ENCODE measurements at regions not wholly inside any gene's neighbourhood (a gene's known extent, or its start where the extent isn't known, plus 50 kb on each side); places are given as distances from the start of the nearest gene placed in this dataset.
"Not testable (repeated sequence)": the region's sequence is repeated elsewhere in the genome, so short reads cannot be mapped to it uniquely, and the experiment has no call there.

DNA sequence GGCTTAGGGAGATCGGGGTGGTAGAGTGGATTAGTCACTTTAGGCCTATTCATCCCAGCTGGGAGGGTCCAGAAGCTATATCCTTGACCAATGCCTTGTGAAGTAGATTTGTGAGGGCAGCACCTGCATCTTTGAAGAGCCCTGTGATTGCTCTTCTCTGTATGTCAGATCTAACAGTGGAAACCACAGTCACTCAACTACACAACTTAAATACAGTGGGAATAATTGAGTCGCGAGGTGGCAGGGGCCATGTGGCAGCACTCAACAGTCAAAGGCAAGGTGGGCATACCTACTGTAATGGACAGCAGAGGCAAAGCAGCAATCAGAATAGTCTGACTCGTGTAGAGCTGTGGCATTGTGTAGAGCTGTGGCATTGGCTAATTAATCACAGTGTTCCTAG lies 202.1 kb upstream of the KIF2A start:
- DNase-seq (ENCODE audit: low spot score): not testable (repeated sequence)

GRCh38 chr5:62111428-62111827 lies 194.6 kb upstream of the KIF2A start:
- DNase-seq (ENCODE audit: low spot score): no peak

GRCh38 chr5:62112689-62113228 lies 193.2 kb upstream of the KIF2A start:
- no peak for DNase-seq (ENCODE audit: low spot score)

DNA sequence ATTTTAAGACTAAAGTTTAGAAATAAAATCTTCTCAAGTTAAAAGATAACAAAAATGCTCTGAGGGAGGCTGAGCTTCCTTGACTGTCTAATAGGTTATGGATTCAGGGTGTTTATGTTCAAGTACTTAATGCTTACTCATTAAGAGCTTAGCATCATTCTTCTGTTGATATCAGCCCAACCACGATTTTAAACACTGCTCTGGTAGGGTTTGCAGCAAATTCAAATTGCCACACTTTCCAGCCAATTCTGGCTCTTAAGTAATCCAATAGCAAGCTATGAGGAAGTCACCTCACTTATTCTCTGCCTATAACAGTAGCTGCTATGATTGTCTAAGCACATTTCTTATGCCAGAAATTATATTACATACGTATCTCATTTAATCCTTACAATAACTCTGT lies 191.0 kb upstream of the KIF2A start:
- DNase-seq (ENCODE audit: low spot score): no peak

GRCh38 chr5:62124266-62124665 lies 181.7 kb upstream of the KIF2A start:
- DNase-seq (ENCODE audit: low spot score): no peak

DNA sequence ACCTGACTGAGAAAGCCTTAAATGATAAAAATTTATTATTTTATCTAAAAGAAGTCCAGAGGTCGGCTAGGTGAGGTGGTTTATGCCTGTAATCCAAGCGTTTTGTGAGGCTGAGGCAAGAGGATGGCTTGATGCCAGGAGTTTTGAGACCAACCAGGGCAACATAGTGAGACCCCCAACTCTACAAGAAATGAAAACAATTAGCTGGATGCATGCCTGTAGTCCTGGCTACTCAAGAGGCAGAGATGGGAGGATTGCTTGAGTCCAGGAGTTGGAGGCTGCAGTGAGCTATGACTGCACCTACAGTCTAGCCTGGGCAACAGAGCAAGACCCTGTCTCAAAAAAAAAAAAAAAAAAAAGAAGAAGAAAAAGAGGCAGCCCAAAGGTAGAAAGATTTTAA lies 179.9 kb upstream of the KIF2A start:
- DNase-seq (ENCODE audit: low spot score): no peak

- no peak for DNase-seq (ENCODE audit: low spot score)
These were observed 178.8 kb upstream of the KIF2A start for GRCh38 chr5:62127098-62127736.

DNA sequence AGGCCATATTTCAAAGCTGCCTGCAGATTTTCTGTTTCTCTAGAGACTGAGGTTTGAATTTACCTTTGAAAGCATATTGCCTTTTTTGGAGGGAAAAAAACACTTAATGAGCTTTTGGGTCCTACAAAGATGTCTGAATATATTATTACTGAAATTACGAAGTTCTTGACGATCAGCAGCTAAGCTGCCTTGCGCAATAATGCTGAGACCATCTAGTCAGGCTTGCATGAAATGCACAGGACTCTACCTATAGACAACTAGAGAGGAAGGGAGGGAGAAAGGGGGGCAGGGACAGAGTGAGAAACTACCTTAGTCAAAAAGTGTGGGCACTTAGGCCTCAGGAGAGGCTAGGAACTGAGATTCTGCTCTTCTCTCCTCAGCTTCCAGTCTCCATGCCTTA lies 175.9 kb upstream of the KIF2A start:
- DNase-seq (ENCODE audit: low spot score): no peak

- no peak for DNase-seq (ENCODE audit: low spot score)
These were observed 173.7 kb upstream of the KIF2A start for GRCh38 chr5:62132276-62132675.

GRCh38 chr5:62133426-62133825 lies 172.6 kb upstream of the KIF2A start:
- DNase-seq (ENCODE audit: low spot score): no peak

GRCh38 chr5:62134811-62135210 lies 171.2 kb upstream of the KIF2A start:
- no peak for DNase-seq (ENCODE audit: low spot score)

DNA sequence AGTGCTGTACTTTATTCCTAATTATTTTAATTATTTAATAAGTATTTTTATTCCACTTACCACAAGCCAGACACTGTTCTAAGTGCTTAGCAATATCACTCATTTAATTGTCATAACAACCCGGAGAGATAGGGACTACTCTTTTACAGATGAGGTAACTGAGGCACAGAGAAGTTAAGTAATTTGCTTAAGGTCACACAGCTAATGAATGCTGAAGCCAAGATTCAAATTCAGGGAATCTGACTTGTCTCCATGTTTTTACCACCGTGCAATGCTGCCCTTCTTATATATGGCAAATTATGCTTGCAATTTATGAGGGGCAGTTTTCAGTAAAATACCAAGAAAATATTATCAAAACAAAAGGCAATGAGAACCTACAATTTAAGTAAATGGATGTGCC lies 168.4 kb upstream of the KIF2A start:
- no peak for DNase-seq (ENCODE audit: low spot score)

DNA sequence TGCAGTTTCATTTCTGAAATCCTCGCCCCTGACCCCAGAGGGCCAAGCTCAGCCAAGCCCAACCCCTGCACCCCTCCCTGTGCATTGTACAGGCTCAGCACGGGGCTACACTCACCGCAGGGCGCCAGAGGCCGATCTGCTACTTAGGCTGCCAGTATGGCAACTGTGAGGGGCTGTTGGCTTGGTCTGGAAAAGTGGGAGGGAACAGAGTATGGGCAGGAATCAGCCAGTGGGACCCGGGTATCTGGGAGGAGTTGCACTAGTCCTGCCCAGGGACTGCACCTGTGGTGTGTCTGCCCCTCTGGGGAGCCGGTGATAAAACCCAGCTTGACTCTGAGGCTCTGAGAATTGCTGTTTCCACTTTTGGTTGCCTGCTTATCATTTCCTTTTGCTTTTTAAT lies 167.4 kb upstream of the KIF2A start:
- no peak for DNase-seq (ENCODE audit: low spot score)

DNA sequence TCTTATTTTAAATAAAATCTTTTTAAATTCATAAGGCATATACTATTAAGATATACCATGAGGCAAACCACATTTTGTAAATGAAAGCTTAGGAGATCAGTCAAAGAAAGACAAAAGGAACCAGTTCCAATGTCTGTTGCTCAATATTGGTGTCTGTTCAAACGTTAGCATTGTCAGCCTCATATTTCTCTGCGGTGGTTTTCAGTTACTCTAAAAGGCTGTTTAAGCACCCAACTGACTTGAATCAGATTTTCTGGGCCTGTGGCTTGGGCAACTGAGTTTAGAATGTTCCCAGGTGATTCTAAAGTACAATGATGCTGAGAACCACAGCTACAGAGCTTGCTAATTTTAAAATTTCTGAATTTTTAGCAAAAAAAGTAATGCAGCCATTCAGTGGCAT lies 166.3 kb upstream of the KIF2A start:
- DNase-seq (ENCODE audit: low spot score): no peak

DNA sequence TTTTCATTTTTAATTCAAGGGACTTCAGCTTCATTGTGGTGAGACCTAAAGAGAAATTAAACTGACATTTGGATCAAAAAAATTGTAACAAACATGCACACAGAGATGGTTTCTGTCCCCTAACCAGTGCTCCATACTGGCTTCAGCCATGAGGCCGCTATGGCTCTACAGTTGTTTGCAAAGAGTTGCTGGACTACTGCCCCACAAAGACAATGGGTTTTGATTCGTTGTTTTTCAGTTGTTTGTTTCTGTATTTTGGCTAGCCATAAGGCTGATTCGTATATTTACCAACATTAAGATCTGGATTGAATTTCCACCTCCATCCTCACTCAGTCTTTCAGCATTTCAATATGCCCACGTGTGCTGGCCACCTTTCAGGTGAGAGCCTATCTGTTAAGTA lies 163.7 kb upstream of the KIF2A start:
- no peak for DNase-seq (ENCODE audit: low spot score)

DNA sequence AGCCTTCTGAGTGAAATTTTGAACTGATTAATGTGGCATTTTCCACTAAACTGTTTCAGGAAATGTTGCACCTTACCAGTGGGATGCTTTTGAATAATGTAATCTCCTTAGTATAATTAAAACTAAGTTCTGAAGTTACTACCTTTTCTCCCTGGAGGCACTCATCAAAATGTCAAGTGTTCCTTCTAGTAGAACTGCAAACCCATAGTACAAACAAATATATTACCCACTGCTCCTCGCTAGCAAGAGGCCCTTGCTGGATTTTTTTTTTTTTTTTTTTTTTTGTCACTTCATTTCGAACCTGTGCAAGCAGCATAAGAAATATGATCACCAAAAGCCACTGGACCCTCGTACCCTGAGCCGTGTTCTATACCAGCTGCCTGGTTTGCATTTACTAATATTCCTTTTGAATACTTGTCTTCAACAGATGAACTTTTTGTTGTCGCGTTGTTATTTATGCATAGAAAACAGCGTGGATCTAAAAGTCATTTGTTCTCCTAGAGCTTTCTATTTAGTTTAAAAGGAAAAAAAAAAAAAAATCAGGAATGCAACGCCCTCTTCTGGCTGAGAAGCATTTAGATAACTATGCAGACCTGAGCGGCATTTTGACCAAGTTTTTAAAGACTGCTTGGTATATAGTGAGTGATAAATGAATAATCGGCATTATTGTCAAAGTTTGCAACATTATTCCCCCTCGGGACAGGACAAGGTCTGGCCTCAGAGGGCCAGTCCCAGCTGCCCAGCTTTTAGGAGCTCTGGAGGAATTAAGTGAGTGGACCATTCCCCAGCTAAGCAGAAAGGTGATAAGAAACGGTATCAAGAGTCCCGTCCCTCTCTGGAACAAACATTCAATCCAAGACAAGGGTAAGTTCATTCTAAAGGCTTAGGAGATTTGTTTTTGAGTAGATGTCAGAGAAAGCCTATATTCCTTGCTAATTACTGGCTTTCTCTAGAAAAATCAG lies 162.5 kb upstream of the KIF2A start:
- DNase-seq (ENCODE audit: low spot score): peak; percentile 42

DNA sequence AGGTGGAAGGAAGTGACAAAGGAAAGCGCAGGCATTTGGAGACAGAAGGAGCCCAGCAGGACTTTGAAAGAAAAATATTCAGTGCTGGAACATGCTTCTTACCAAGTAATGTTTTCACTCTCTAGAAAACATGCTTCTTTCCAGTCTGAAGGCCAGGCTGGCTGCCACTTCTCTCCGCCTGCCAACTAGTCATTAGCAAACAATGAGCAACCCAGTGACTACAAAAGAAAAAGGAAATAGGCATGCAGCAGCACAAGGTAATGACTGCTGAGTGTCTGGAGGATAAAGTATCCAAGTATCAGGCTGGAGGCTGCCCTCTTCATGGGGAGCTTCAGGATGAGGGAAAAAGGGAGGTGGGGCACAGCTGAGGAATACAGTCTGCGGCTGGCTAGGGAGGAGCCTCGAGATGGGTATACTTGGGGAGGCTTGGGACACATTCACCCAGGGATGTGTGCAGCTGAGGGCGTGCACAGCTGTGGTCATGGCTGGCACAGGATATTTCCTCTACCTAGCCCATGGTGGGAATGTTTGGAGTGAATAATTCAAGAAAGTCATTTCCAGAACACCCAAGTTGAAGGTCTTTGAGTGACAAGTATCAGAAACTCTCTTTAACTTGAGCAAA lies 161.5 kb upstream of the KIF2A start:
- DNase-seq (ENCODE audit: low spot score): peak; percentile 28

DNA sequence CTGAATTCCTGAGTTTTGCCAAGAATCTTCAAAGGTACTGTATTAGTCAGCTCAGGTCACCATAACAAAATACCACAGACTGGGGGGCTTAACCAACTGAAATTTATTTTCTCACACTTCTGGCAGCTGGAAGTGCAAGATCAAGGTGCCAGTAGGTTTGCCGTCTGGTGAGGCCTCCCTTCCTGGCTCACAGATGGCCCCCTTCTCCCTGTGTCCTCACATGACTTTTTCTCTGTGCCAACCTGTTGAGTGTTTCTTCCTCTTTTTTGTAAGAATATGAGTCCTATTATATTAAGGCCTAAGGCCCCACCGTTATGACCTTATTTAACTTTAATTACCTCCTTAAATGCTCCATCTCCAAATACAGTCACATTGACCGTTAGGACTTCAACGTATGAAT lies 156.1 kb upstream of the KIF2A start:
- DNase-seq (ENCODE audit: low spot score): no peak

DNA sequence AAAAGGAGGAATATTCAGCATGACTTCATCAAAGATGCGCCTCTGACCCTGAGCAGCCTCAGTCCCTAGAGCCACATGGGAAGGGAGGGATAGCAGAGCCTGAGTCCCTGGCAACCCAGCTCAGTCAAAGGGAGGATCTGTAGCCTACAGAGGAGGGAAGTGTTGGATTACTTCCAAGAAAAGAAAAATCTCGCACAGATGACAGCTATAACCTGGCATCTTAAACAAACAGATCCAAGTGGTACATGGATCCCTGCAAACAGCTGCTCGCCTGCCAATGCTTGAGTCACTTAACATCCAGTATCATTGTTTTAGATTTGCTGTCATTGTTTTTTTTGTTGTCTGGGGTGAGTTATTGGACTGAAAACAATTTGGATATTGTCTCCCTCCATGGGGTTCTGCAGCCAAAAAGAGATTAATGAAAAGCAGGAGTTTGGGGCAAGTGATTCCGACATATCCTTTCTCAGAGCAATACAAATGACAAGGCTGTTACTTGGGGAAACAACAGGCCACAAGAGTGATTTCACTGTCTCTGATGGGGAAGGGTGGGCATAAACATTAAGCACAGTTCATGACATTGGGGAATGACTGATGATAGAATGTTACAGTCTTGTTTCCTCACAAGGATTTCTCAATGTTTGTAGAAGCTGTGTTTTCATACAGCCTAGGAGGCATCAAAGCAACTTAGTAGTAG lies 153.5 kb upstream of the KIF2A start:
- peak; percentile 68 for DNase-seq (ENCODE audit: low spot score)

DNA sequence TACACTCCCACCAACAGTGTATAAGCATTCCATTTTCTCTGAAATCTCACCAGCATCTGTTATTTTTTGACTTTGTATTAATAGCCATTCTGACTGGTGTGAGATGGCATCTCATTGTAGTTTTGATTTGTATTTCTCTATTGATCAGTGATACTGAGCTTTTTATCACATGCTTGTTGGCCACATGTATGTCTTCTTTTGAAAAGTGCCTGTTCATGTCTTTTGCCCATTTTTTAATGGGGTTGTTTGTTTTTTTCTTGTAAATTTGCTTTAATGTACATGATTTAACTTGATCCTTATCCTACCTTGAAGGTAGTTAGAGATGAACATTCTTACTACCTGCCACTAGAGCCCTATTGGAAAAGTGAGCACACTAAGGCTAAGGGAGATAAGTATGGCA lies 151.2 kb upstream of the KIF2A start:
- no peak for DNase-seq (ENCODE audit: low spot score)

DNA sequence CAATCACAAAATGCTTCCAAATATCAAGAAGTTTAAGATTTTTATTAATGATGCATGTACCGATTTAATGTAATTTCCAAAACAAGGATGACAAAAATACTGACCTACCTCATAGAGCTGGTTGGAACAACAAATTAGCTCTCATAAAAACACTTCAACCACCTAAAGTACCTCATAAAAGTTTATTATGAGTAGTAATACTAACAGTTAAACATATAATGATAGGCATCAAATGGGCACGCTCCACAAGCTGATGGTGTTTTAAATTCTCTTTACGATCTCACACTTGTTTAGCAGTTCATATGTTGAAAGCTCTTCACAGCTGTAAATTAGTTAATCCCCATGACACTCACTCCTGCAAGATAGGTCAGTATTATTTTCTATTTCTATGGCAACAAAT lies 150.0 kb upstream of the KIF2A start:
- no peak for DNase-seq (ENCODE audit: low spot score)

DNA sequence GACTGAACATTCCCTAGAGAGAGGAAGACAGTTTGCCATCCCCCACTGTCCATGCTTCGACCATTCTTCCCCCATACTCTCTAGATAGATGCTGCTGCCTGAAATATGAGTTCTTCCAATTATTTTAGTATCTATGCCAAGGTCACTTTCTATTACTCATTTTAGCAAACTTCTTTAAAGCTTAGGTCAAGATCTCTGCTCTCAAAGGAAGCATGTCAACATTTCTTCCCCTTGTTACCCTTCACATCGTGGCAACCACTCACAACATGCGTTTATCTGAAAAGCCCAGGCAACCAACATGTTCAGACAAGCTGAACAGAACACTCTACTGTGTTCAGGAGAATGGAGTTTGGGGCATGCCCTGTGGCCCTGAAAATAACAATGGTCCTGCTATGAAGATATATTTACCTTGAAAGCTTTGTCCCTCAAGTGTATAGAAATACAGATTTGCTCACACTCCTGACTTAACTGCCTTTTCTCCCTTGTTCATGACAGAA lies 138.4 kb upstream of the KIF2A start:
- DNase-seq (ENCODE audit: low spot score): no peak

Measured in putamen (tissue), 1 donor.